NCI-H128 (cell line): ENCODE measurements at regions not wholly inside any gene's neighbourhood (a gene's known extent, or its start where the extent isn't known, plus 50 kb on each side); places are given as distances from the start of the nearest gene placed in this dataset.

Experiments used
- DNase-seq: peaks from one replicate; lab custom pipeline; 2025; ENCODE audit not compliant: unreplicated experiment; lab: John Stamatoyannopoulos, UW

GRCh38 chr1:208413006-208413405, 168.8 kb upstream of the PLXNA2 start:
- no peak for DNase-seq

GRCh38 chr1:208418667-208419066, 174.5 kb upstream of the PLXNA2 start:
- no peak for DNase-seq

GRCh38 chr1:208419746-208420420, 175.7 kb upstream of the PLXNA2 start:
- no peak for DNase-seq

GRCh38 chr1:208420696-208421095, 176.5 kb upstream of the PLXNA2 start:
- DNase-seq: no peak

GRCh38 chr1:208421486-208421885, 177.3 kb upstream of the PLXNA2 start:
- no peak for DNase-seq

- DNase-seq: no peak
Observed at GRCh38 chr1:208423526-208423925, 179.3 kb upstream of the PLXNA2 start.

GRCh38 chr1:208425096-208425495, 180.9 kb upstream of the PLXNA2 start:
- no peak for DNase-seq

- no peak for DNase-seq
Observed at GRCh38 chr1:208430220-208430619, 186.0 kb upstream of the PLXNA2 start.

- no peak for DNase-seq
Observed at GRCh38 chr1:208431721-208432120, 187.5 kb upstream of the PLXNA2 start.

GRCh38 chr1:208432346-208432745, 188.2 kb upstream of the PLXNA2 start:
- no peak for DNase-seq

GRCh38 chr1:208433086-208433485, 188.9 kb upstream of the PLXNA2 start:
- DNase-seq: no peak

GRCh38 chr1:208433971-208434370, 189.8 kb upstream of the PLXNA2 start:
- DNase-seq: no peak

GRCh38 chr1:208437401-208437800, 193.2 kb upstream of the PLXNA2 start:
- DNase-seq: no peak

GRCh38 chr1:208438112-208438699, 194.0 kb upstream of the PLXNA2 start:
- no peak for DNase-seq

GRCh38 chr1:208445758-208446203, 201.6 kb upstream of the PLXNA2 start:
- DNase-seq: no peak

GRCh38 chr1:208446271-208446691, 202.1 kb upstream of the PLXNA2 start:
- no peak for DNase-seq

- DNase-seq: no peak
Observed at GRCh38 chr1:208448425-208448824, 204.2 kb upstream of the PLXNA2 start.

- DNase-seq: no peak
Observed at GRCh38 chr1:208449951-208450350, 205.8 kb upstream of the PLXNA2 start.

GRCh38 chr1:208450958-208451357, 206.8 kb upstream of the PLXNA2 start:
- DNase-seq: no peak

GRCh38 chr1:208455821-208456220, 211.6 kb upstream of the PLXNA2 start:
- no peak for DNase-seq

- DNase-seq: no peak
Observed at GRCh38 chr1:208456487-208456886, 212.3 kb upstream of the PLXNA2 start.

- no peak for DNase-seq
Observed at GRCh38 chr1:208460823-208461222, 216.6 kb upstream of the PLXNA2 start.

GRCh38 chr1:208461680-208462079, 217.5 kb upstream of the PLXNA2 start:
- no peak for DNase-seq
